GM19372 (cell line): ENCODE measurements at regions not wholly inside any gene's neighbourhood (a gene's known extent, or its start where the extent isn't known, plus 50 kb on each side); places are given as distances from the start of the nearest gene placed in this dataset.
"Not testable (repeated sequence)": the region's sequence is repeated elsewhere in the genome, so short reads cannot be mapped to it uniquely, and the experiment has no call there.

Experiments used
- ATAC-seq: cut with Tn5 transposase; IDR thresholded peaks from one replicate; pipeline ENCODE4 v1.9.1; 2021; ENCODE audit warnings: mild to moderate bottlenecking, low read depth, moderate library complexity; ENCODE audit not compliant: unreplicated experiment

- ATAC-seq = no peak
These were observed 540.9 kb downstream of the TBC1D22A start for GRCh38 chr22:47303161-47303890.

GRCh38 chr22:47302587-47302986 is 540.1 kb downstream of the TBC1D22A start:
- not testable (repeated sequence) for ATAC-seq

GRCh38 chr22:47301820-47302475 is 539.5 kb downstream of the TBC1D22A start:
- no peak for ATAC-seq

- ATAC-seq = no peak
These were observed 538.4 kb downstream of the TBC1D22A start for GRCh38 chr22:47300698-47301405.

GRCh38 chr22:47299863-47300697 is 537.6 kb downstream of the TBC1D22A start:
- no peak for ATAC-seq

- no peak for ATAC-seq
These were observed 536.9 kb downstream of the TBC1D22A start for GRCh38 chr22:47299211-47299862.

GRCh38 chr22:47298017-47298785 is 535.8 kb downstream of the TBC1D22A start:
- no peak for ATAC-seq

- no peak for ATAC-seq
These were observed 535.0 kb downstream of the TBC1D22A start for GRCh38 chr22:47297261-47298016.

- no peak for ATAC-seq
These were observed 534.2 kb downstream of the TBC1D22A start for GRCh38 chr22:47296405-47297260.

- no peak for ATAC-seq
These were observed 533.5 kb downstream of the TBC1D22A start for GRCh38 chr22:47295982-47296381.

- ATAC-seq = no peak
These were observed 532.9 kb downstream of the TBC1D22A start for GRCh38 chr22:47295226-47295901.

GRCh38 chr22:47294576-47294975 is 532.1 kb downstream of the TBC1D22A start:
- no peak for ATAC-seq

- no peak for ATAC-seq
These were observed 531.7 kb downstream of the TBC1D22A start for GRCh38 chr22:47294222-47294532.

GRCh38 chr22:47293368-47294221 is 531.1 kb downstream of the TBC1D22A start:
- ATAC-seq = no peak

GRCh38 chr22:47292546-47293320 is 530.3 kb downstream of the TBC1D22A start:
- no peak for ATAC-seq
